ENCODE measurements at regions not wholly inside any gene's neighbourhood (a gene's known extent, or its start where the extent isn't known, plus 50 kb on each side); places are given as distances from the start of the nearest gene placed in this dataset.

- no peak for TF ChIP-seq CTCF (IDR thresholded peaks at IDR 0.05; ENCODE audit: poor library complexity)
- no peak for TF ChIP-seq EZH2phosphoT487 (IDR thresholded peaks at IDR 0.05; ENCODE audit: low read depth, severe bottlenecking, unreplicated experiment)
These were observed 226.7 kb upstream of the N4BP1 start for GRCh38 chr16:48836636-48837035.

All from hepatocyte (in vitro differentiated cells).